HTR-8/SVneo (cell line): ENCODE measurements at regions not wholly inside any gene's neighbourhood (a gene's known extent, or its start where the extent isn't known, plus 50 kb on each side); places are given as distances from the start of the nearest gene placed in this dataset.
"Not testable (repeated sequence)": the region's sequence is repeated elsewhere in the genome, so short reads cannot be mapped to it uniquely, and the experiment has no call there.

Experiments used
- DNase-seq: peaks from one replicate; pipeline ENCODE4 v3.0.0; 2011; ENCODE audit warnings: low spot score, mixed read lengths; ENCODE audit not compliant: insufficient read length
- FAIRE-seq: peaks from 2 replicates; lab custom pipeline; 2011; peaks lifted over from hg19 to GRCh38; lab: Jason Lieb, UNC

GRCh38 chr4:65265526-65265925 is 404.8 kb downstream of the EPHA5 start:
- no peak for FAIRE-seq

GRCh38 chr4:65259296-65259695 is 411.0 kb downstream of the EPHA5 start:
- FAIRE-seq (no peak), DNase-seq (no peak)

More at GRCh38 chr4:65265526-65265925, 404.8 kb downstream of the EPHA5 start:
- DNase-seq, result no peak

GRCh38 chr4:65250916-65251315 is 419.4 kb downstream of the EPHA5 start:
- FAIRE-seq (no peak), DNase-seq (no peak)

- FAIRE-seq, result no peak
- no peak for DNase-seq
These were observed 421.2 kb downstream of the EPHA5 start for GRCh38 chr4:65249111-65249510.

GRCh38 chr4:65242156-65242846 is 428.0 kb downstream of the EPHA5 start:
- FAIRE-seq, result no peak
- DNase-seq, result no peak

GRCh38 chr4:65241257-65241997 is 428.9 kb downstream of the EPHA5 start:
- DNase-seq (no peak), FAIRE-seq (no peak)

GRCh38 chr4:65234061-65234460 is 436.2 kb downstream of the EPHA5 start:
- DNase-seq, result no peak
- FAIRE-seq, result no peak

- no peak for FAIRE-seq
- DNase-seq, result no peak
These were observed 442.7 kb downstream of the EPHA5 start for GRCh38 chr4:65227628-65228027.

- FAIRE-seq, result no peak
These were observed 446.7 kb downstream of the EPHA5 start for GRCh38 chr4:65223601-65224000.

GRCh38 chr4:65223074-65223473 is 447.2 kb downstream of the EPHA5 start:
- not testable (repeated sequence) for FAIRE-seq, DNase-seq

More at GRCh38 chr4:65223601-65224000, 446.7 kb downstream of the EPHA5 start:
- no peak for DNase-seq

GRCh38 chr4:65217179-65217578 is 453.1 kb downstream of the EPHA5 start:
- no peak for FAIRE-seq

GRCh38 chr4:65202853-65203236 is 467.4 kb downstream of the EPHA5 start:
- DNase-seq (no peak), FAIRE-seq (no peak)

More at GRCh38 chr4:65217179-65217578, 453.1 kb downstream of the EPHA5 start:
- DNase-seq, result no peak

- no peak for DNase-seq
- FAIRE-seq, result no peak
These were observed 468.0 kb downstream of the EPHA5 start for GRCh38 chr4:65202165-65202852.

GRCh38 chr4:65195666-65196065 is 474.6 kb downstream of the EPHA5 start:
- no peak for DNase-seq
- no peak for FAIRE-seq

GRCh38 chr4:65195002-65195401 is 475.3 kb downstream of the EPHA5 start:
- FAIRE-seq, result no peak
- no peak for DNase-seq

- FAIRE-seq, result no peak
- DNase-seq, result no peak
These were observed 476.3 kb downstream of the EPHA5 start for GRCh38 chr4:65193985-65194384.

GRCh38 chr4:65190780-65191179 is 479.5 kb downstream of the EPHA5 start:
- FAIRE-seq (no peak), DNase-seq (no peak)

- FAIRE-seq (no peak), DNase-seq (no peak)
These were observed 494.7 kb downstream of the EPHA5 start for GRCh38 chr4:65175585-65175984.

- no peak for FAIRE-seq
- DNase-seq, result no peak
These were observed 499.3 kb downstream of the EPHA5 start for GRCh38 chr4:65170768-65171514.

- no peak for FAIRE-seq
- DNase-seq, result no peak
These were observed 502.6 kb downstream of the EPHA5 start for GRCh38 chr4:65167719-65168118.
